DND-41 (cell line): ENCODE measurements at regions not wholly inside any gene's neighbourhood (a gene's known extent, or its start where the extent isn't known, plus 50 kb on each side); places are given as distances from the start of the nearest gene placed in this dataset.

Source experiments
- ATAC-seq: fragments of 200-7000 bp; cut with Tn5 transposase; 3 replicates; pipeline ENCODE4 v1.9.1; 2021; ENCODE audit warnings: low read depth; ENCODE audit not compliant: insufficient read depth
- DNase-seq: peaks from one replicate; pipeline ENCODE4 v3.0.0-alpha.2; 2020
- H2AFZ ChIP-seq: 2 replicates; pipeline ENCODE4 v1.6.0; 2012; ENCODE audit warnings: low read depth, low read length
- H3K27ac ChIP-seq: 2 replicates; pipeline ENCODE4 v1.5.1; 2012; ENCODE audit warnings: low read length, inconsistent platforms
- H3K27me3 ChIP-seq: fragments of 200-600 bp; sonication (generic); 2 replicates; pipeline ENCODE4 v1.6.0; 2012; ENCODE audit warnings: low read length, mild to moderate bottlenecking, inconsistent platforms; ENCODE audit not compliant: insufficient read depth, poor library complexity
- H3K36me3 ChIP-seq: 2 replicates; pipeline ENCODE4 v1.5.1; 2012; ENCODE audit warnings: low read length, inconsistent platforms; ENCODE audit not compliant: insufficient read depth
- H3K4me1 ChIP-seq: 2 replicates; pipeline ENCODE4 v1.5.1; 2012; ENCODE audit warnings: mild to moderate bottlenecking, low read length; ENCODE audit not compliant: insufficient read depth
- H3K4me2 ChIP-seq: 2 replicates; pipeline ENCODE4 v1.6.0; 2012; ENCODE audit warnings: mild to moderate bottlenecking, moderate library complexity, low read length, inconsistent platforms; ENCODE audit not compliant: insufficient read depth
- H3K4me3 ChIP-seq, 2 experiments: fragments of 200-600 bp in 1 of 2; shearing (Covaris generic) in 1 of 2; 2 replicates each; pipeline ENCODE4 v1.5.1; 2012 to 2016; ENCODE audit warnings: inconsistent platforms in 2 of 2, low read length in 2 of 2, mild to moderate bottlenecking in 2 of 2, low read depth in 1 of 2, moderate library complexity in 1 of 2
- H3K79me2 ChIP-seq: 2 replicates; pipeline ENCODE4 v1.6.0; 2012; ENCODE audit warnings: low read length, inconsistent platforms; ENCODE audit not compliant: insufficient read depth
- H3K9ac ChIP-seq: 2 replicates; pipeline ENCODE4 v1.6.0; 2012; ENCODE audit warnings: low read depth, mild to moderate bottlenecking, inconsistent platforms, low read length, moderate library complexity
- H3K9me3 ChIP-seq: 2 replicates; pipeline ENCODE4 v1.5.1; 2012; ENCODE audit warnings: low read length, moderate library complexity, mild to moderate bottlenecking, inconsistent platforms; ENCODE audit not compliant: insufficient read depth, severe bottlenecking
- H4K20me1 ChIP-seq: 2 replicates; pipeline ENCODE4 v1.6.0; 2012; ENCODE audit warnings: low read length; ENCODE audit not compliant: insufficient read depth
- CTCF ChIP-seq: IDR thresholded peaks from 2 replicates; pipeline ENCODE4 v1.5.1; 2012; ENCODE audit warnings: borderline replicate concordance, low read length, moderate library complexity, mild to moderate bottlenecking; ENCODE audit not compliant: poor library complexity, severe bottlenecking; ENCODE audit errors: extremely low read depth
- EZH2 ChIP-seq: IDR thresholded peaks from 3 replicates; pipeline ENCODE4 v1.6.1; 2012; ENCODE audit warnings: borderline replicate concordance, low read depth, mild to moderate bottlenecking, moderate library complexity, low read length, inconsistent platforms; ENCODE audit not compliant: severe bottlenecking

DNA sequence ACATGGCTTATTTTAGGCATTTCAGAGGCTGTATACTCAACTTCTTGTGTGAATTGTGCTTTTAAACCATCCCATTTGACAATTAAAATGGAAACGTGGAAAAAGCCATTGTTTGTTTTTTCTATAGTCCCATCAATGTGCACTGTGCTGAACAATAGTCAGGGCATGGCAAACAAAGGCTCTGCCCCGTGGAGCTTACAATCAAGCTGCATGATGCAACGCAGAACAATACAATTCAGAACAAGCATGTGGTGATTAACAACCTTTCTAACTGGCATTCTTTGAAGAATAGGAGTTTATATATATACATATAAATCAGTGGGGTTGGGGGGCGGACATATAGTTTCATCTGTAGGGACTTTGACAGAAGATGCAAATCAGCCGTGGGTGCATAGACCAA, 2125.4 kb upstream of the WWC1 start:
- H3K4me3 ChIP-seq = no peak overlapping the region
- no peak for TF ChIP-seq CTCF
- TF ChIP-seq EZH2 = no peak
- H3K4me1 ChIP-seq = no peaks in the 10 kb centered on the region
- H3K9me3 ChIP-seq = no peaks in the 10 kb centered on the region
- no peaks in the 10 kb centered on the region for H3K27me3 ChIP-seq
- H2AFZ ChIP-seq = no peak overlapping the region
- ATAC-seq = no peak
- no peak overlapping the region for H3K4me2 ChIP-seq
- H4K20me1 ChIP-seq = no peaks in the 10 kb centered on the region
- no peaks in the 10 kb centered on the region for H3K36me3 ChIP-seq
- no peak overlapping the region for H3K27ac ChIP-seq
- no peak overlapping the region for H3K9ac ChIP-seq
- no peak for DNase-seq
- no peaks in the 10 kb centered on the region for H3K79me2 ChIP-seq

DNA sequence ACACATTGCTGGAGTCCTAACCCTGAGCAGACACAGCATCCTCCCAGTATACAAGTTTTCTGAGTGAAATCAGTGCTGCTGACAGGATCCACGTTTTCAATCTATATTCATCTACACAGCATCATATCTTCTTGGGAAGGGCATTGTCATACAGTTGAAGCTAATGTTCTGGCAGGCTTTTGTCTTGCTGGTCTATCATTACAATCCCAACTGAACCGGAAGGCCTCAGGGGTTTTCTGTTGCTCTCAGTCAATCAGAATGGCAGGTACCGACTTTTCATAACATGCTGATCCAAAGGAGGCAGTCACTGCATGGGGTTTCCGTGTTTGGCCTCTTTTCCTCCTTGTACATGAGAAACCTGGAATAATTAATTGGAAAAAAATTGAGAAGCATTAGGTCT, 2118.8 kb upstream of the WWC1 start:
- Histone ChIP-seq H3K79me2 (no peaks in the 10 kb centered on the region), H3K27ac (no peak overlapping the region), H4K20me1 (no peaks in the 10 kb centered on the region), H3K9me3 (no peaks in the 10 kb centered on the region), H3K9ac (no peak overlapping the region), H3K36me3 (no peaks in the 10 kb centered on the region), H2AFZ (no peak overlapping the region), H3K27me3 (no peaks in the 10 kb centered on the region), H3K4me1 (no peaks in the 10 kb centered on the region), H3K4me2 (no peak overlapping the region), H3K4me3 (no peak overlapping the region)
- DNase-seq (no peak), ATAC-seq (no peak)
- TF ChIP-seq CTCF = no peak
- no peak for TF ChIP-seq EZH2

- no peaks in the 10 kb centered on the region for H3K4me1 ChIP-seq
- no peak overlapping the region for H3K4me2 ChIP-seq
- no peaks in the 10 kb centered on the region for H4K20me1 ChIP-seq
- no peaks in the 10 kb centered on the region for H3K9me3 ChIP-seq
- H2AFZ ChIP-seq = no peak overlapping the region
- H3K79me2 ChIP-seq = no peaks in the 10 kb centered on the region
- H3K27me3 ChIP-seq = no peaks in the 10 kb centered on the region
- no peak overlapping the region for H3K9ac ChIP-seq
- TF ChIP-seq EZH2 = no peak
- TF ChIP-seq CTCF = no peak
- no peaks in the 10 kb centered on the region for H3K36me3 ChIP-seq
- ATAC-seq (no peak), DNase-seq (no peak)
- no peak overlapping the region for H3K4me3 ChIP-seq
- no peak overlapping the region for H3K27ac ChIP-seq
These were observed 2112.9 kb upstream of the WWC1 start for GRCh38 chr5:166178411-166179080.

DNA sequence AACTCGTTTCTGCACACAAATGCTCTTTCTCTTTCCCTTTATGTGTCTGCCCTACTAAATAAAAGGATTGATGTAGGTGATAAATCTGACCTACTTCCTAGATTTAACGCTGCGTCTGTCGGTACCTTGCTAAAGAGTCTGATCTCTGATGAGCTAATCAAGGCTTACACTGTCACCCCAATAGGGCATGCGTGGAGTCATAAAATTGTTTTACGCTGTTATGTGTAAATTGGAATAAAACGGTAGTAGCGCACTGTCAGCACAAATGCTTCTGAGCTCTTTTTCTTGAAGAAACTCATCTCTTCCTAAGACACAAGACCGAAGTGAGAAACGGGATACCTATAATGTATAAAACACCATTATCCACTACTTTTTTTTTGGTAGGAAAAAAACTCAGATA, 2106.3 kb upstream of the WWC1 start:
- Histone ChIP-seq H3K79me2 (no peaks in the 10 kb centered on the region), H3K4me3 (no peak overlapping the region), H3K27ac (no peak overlapping the region), H3K9me3 (no peaks in the 10 kb centered on the region), H3K4me1 (no peaks in the 10 kb centered on the region), H3K9ac (no peak overlapping the region), H3K36me3 (no peaks in the 10 kb centered on the region), H3K27me3 (no peaks in the 10 kb centered on the region), H4K20me1 (no peaks in the 10 kb centered on the region), H2AFZ (no peak overlapping the region), H3K4me2 (no peak overlapping the region)
- no peak for ATAC-seq
- DNase-seq = no peak
- TF ChIP-seq EZH2 (no peak), CTCF (no peak)
